ENCODE measurements at regions not wholly inside any gene's neighbourhood (a gene's known extent, or its start where the extent isn't known, plus 50 kb on each side); places are given as distances from the start of the nearest gene placed in this dataset.

- DNase-seq (ENCODE audit: low read depth in 2 of 2) = no peak
- TF ChIP-seq CTCF (IDR thresholded peaks at IDR 0.05; ENCODE audit: low read depth, low read length) = no peak
- H3K4me3 ChIP-seq (replicated peaks in 1 of 2; ENCODE audit: low read depth in 2 of 2, low read length in 2 of 2) = no peak overlapping the region
Observed at GRCh38 chr7:155187061-155187785, 110.5 kb upstream of the INSIG1 start.

- DNase-seq (ENCODE audit: low read depth in 2 of 2) = no peak
- TF ChIP-seq CTCF (IDR thresholded peaks at IDR 0.05; ENCODE audit: low read depth, low read length) = no peak
- H3K4me3 ChIP-seq (replicated peaks in 1 of 2; ENCODE audit: low read depth in 2 of 2, low read length in 2 of 2) = no peak overlapping the region
Observed at GRCh38 chr7:155188357-155188756, 109.3 kb upstream of the INSIG1 start.

GRCh38 chr7:155188821-155189581 lies 108.7 kb upstream of the INSIG1 start:
- no peak overlapping the region for H3K4me3 ChIP-seq (replicated peaks in 1 of 2; ENCODE audit: low read depth in 2 of 2, low read length in 2 of 2)
- peak; percentile 48 to 53 for DNase-seq (ENCODE audit: low read depth in 2 of 2)
- TF ChIP-seq CTCF (IDR thresholded peaks at IDR 0.05; ENCODE audit: low read depth, low read length) = no peak

GRCh38 chr7:155189590-155189989 lies 108.1 kb upstream of the INSIG1 start:
- no peak for TF ChIP-seq CTCF (IDR thresholded peaks at IDR 0.05; ENCODE audit: low read depth, low read length)
- no peak overlapping the region for H3K4me3 ChIP-seq (replicated peaks in 1 of 2; ENCODE audit: low read depth in 2 of 2, low read length in 2 of 2)
- DNase-seq (ENCODE audit: low read depth in 2 of 2) = no peak

GRCh38 chr7:155190688-155191087 lies 107.0 kb upstream of the INSIG1 start:
- TF ChIP-seq CTCF (IDR thresholded peaks at IDR 0.05; ENCODE audit: low read depth, low read length) = peak; percentile 88
- peak; percentile 35 to 36 for DNase-seq (ENCODE audit: low read depth in 2 of 2)
- no peak overlapping the region for H3K4me3 ChIP-seq (replicated peaks in 1 of 2; ENCODE audit: low read depth in 2 of 2, low read length in 2 of 2)

- no peak overlapping the region for H3K4me3 ChIP-seq (replicated peaks in 1 of 2; ENCODE audit: low read depth in 2 of 2, low read length in 2 of 2)
- DNase-seq (ENCODE audit: low read depth in 2 of 2) = no peak
- no peak for TF ChIP-seq CTCF (IDR thresholded peaks at IDR 0.05; ENCODE audit: low read depth, low read length)
Observed at GRCh38 chr7:155191137-155191536, 106.5 kb upstream of the INSIG1 start.
